ENCODE measurements at regions not wholly inside any gene's neighbourhood (a gene's known extent, or its start where the extent isn't known, plus 50 kb on each side); places are given as distances from the start of the nearest gene placed in this dataset.

- Histone ChIP-seq H3K4me1 (no peaks in the 10 kb centered on the region), H3K4me3 (no peak overlapping the region), H3K27me3 (no peaks in the 10 kb centered on the region), H3K9me3 (no peaks in the 10 kb centered on the region), H3K27ac (no peak overlapping the region), H3K36me3 (no peaks in the 10 kb centered on the region)
- no peak for TF ChIP-seq POLR2A (IDR thresholded peaks at IDR 0.05)
- TF ChIP-seq, protein P1, sequence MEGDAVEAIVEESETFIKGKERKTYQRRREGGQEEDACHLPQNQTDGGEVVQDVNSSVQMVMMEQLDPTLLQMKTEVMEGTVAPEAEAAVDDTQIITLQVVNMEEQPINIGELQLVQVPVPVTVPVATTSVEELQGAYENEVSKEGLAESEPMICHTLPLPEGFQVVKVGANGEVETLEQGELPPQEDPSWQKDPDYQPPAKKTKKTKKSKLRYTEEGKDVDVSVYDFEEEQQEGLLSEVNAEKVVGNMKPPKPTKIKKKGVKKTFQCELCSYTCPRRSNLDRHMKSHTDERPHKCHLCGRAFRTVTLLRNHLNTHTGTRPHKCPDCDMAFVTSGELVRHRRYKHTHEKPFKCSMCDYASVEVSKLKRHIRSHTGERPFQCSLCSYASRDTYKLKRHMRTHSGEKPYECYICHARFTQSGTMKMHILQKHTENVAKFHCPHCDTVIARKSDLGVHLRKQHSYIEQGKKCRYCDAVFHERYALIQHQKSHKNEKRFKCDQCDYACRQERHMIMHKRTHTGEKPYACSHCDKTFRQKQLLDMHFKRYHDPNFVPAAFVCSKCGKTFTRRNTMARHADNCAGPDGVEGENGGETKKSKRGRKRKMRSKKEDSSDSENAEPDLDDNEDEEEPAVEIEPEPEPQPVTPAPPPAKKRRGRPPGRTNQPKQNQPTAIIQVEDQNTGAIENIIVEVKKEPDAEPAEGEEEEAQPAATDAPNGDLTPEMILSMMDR (IDR thresholded peaks at IDR 0.05), result no peak
- DNase-seq, result no peak
- intact Hi-C loops (cut with DNase I; ENCODE audit: low total_unique reads), result no loop called here
Measured at GRCh38 chr11:25218036-25218435, 721.2 kb downstream of the LUZP2 start.

- no peak for DNase-seq
- Histone ChIP-seq H3K4me3 (no peak overlapping the region), H3K4me1 (no peaks in the 10 kb centered on the region), H3K27ac (no peak overlapping the region), H3K9me3 (no peaks in the 10 kb centered on the region), H3K27me3 (no peaks in the 10 kb centered on the region), H3K36me3 (no peaks in the 10 kb centered on the region)
- intact Hi-C loops (cut with DNase I; ENCODE audit: low total_unique reads), result no loop called here
- TF ChIP-seq, protein P1 (IDR thresholded peaks at IDR 0.05), result no peak
- no peak for TF ChIP-seq POLR2A (IDR thresholded peaks at IDR 0.05)
Measured at GRCh38 chr11:25225078-25225477, 728.2 kb downstream of the LUZP2 start.

DNA sequence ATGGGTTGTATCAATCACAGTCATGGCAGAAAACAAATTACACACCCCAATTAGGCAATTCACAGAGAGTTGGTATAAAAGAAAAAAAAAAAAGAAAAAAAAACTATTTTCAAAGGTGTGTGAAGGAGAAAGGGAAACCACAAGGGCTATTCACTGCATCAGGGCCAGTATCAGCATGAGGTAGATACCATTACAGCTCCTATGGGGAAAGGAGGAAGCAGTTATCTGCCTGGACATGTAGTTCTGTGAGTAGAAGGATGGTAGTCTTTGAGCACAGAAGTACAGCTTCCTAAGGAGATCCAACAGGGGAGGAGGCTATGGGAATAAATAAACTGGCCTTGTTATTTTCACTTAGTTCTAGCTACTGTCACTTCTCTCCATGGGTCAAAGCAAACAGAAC lies 746.1 kb downstream of the LUZP2 start:
- no peaks in the 10 kb centered on the region for H3K4me1 ChIP-seq
- H3K4me3 ChIP-seq, result no peak overlapping the region
- no peak for TF ChIP-seq POLR2A (IDR thresholded peaks at IDR 0.05)
- TF ChIP-seq, protein P1 (IDR thresholded peaks at IDR 0.05), result no peak
- intact Hi-C loops (cut with DNase I; ENCODE audit: low total_unique reads), result no loop called here
- no peak for DNase-seq
- no peaks in the 10 kb centered on the region for H3K9me3 ChIP-seq
- H3K27me3 ChIP-seq, result no peaks in the 10 kb centered on the region
- H3K36me3 ChIP-seq, result no peaks in the 10 kb centered on the region
- no peak overlapping the region for H3K27ac ChIP-seq

- no peak for DNase-seq
- no peak for TF ChIP-seq POLR2A (IDR thresholded peaks at IDR 0.05)
- TF ChIP-seq, protein P1 (IDR thresholded peaks at IDR 0.05), result no peak
- intact Hi-C loops (cut with DNase I; ENCODE audit: low total_unique reads), result no loop called here
- Histone ChIP-seq H3K4me3 (no peak overlapping the region), H3K27ac (no peak overlapping the region), H3K4me1 (no peaks in the 10 kb centered on the region), H3K27me3 (no peaks in the 10 kb centered on the region), H3K9me3 (no peaks in the 10 kb centered on the region), H3K36me3 (no peaks in the 10 kb centered on the region)
Measured at GRCh38 chr11:25244126-25244525, 747.3 kb downstream of the LUZP2 start.

DNA sequence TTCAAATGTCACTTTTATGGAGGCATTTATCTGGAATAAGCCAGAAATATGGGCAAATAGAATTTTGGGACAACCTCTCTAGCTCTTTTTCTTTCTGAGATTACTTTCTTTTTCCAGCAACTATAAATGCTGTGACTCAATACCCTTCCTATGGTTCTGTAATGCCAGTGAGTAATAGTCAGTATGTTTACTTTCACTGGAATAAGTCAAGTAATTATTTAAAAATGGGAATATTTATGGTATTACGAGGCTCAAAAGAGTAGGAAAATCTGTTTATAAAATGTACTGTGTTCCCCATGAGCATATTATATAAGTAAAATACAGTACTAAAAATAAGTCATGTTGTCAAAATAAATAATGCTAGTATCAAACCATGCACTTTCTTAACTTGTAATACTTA lies 750.5 kb downstream of the LUZP2 start:
- Histone ChIP-seq H3K36me3 (no peaks in the 10 kb centered on the region), H3K27me3 (no peaks in the 10 kb centered on the region), H3K4me3 (no peak overlapping the region), H3K27ac (no peak overlapping the region), H3K9me3 (no peaks in the 10 kb centered on the region), H3K4me1 (no peaks in the 10 kb centered on the region)
- no peak for DNase-seq
- TF ChIP-seq, protein P1 (IDR thresholded peaks at IDR 0.05), result no peak
- TF ChIP-seq POLR2A (IDR thresholded peaks at IDR 0.05), result no peak
- intact Hi-C loops (cut with DNase I; ENCODE audit: low total_unique reads), result no loop called here
